ENCODE measurements at regions not wholly inside any gene's neighbourhood (a gene's known extent, or its start where the extent isn't known, plus 50 kb on each side); places are given as distances from the start of the nearest gene placed in this dataset.

DNA sequence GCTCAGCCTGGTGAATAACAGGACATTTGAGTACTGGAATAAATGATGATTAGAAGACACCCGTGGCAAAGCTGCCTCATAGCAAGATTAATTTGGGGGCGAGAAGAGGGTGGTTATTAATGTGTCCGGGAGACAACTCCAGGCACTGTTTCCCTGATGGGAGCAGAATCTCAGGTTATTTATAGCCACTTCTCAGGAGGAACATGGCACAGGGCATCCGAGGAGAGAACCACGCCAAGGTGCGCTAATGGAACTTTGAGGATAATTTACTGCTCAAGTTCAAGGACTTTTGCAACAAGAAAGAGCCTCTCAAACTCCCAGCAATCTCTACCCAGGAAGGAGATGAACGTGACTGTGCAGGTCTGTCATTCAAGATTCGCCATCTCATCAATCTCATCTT is 362.5 kb upstream of the ERCC4 start:
- H3K36me3 ChIP-seq: no peaks in the 10 kb centered on the region
- H3K27ac ChIP-seq: no peak overlapping the region
- TF ChIP-seq POLR2A (IDR thresholded peaks at IDR 0.05) (no peak), POLR2AphosphoS5 (IDR thresholded peaks at IDR 0.05) (no peak)
- TF ChIP-seq, protein P1, sequence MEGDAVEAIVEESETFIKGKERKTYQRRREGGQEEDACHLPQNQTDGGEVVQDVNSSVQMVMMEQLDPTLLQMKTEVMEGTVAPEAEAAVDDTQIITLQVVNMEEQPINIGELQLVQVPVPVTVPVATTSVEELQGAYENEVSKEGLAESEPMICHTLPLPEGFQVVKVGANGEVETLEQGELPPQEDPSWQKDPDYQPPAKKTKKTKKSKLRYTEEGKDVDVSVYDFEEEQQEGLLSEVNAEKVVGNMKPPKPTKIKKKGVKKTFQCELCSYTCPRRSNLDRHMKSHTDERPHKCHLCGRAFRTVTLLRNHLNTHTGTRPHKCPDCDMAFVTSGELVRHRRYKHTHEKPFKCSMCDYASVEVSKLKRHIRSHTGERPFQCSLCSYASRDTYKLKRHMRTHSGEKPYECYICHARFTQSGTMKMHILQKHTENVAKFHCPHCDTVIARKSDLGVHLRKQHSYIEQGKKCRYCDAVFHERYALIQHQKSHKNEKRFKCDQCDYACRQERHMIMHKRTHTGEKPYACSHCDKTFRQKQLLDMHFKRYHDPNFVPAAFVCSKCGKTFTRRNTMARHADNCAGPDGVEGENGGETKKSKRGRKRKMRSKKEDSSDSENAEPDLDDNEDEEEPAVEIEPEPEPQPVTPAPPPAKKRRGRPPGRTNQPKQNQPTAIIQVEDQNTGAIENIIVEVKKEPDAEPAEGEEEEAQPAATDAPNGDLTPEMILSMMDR (IDR thresholded peaks at IDR 0.05): no peak
- intact Hi-C loops (cut with DNase I; ENCODE audit: low total_unique reads): no loop called here
- no peaks in the 10 kb centered on the region for H3K27me3 ChIP-seq
- H3K4me3 ChIP-seq: no peak overlapping the region
- H3K4me1 ChIP-seq: no peaks in the 10 kb centered on the region
- no peak for DNase-seq (ENCODE audit: low spot score in 2 of 2)
- no peaks in the 10 kb centered on the region for H3K9me3 ChIP-seq

GRCh38 chr16:13558752-13559151 is 361.2 kb upstream of the ERCC4 start:
- H3K27ac ChIP-seq: no peak overlapping the region
- H3K27me3 ChIP-seq: no peaks in the 10 kb centered on the region
- no peak for DNase-seq (ENCODE audit: low spot score in 2 of 2)
- H3K36me3 ChIP-seq: no peaks in the 10 kb centered on the region
- no peaks in the 10 kb centered on the region for H3K4me1 ChIP-seq
- H3K4me3 ChIP-seq: no peak overlapping the region
- TF ChIP-seq, protein P1 (IDR thresholded peaks at IDR 0.05): no peak
- no peak for TF ChIP-seq POLR2AphosphoS5 (IDR thresholded peaks at IDR 0.05)
- no peak for TF ChIP-seq POLR2A (IDR thresholded peaks at IDR 0.05)
- intact Hi-C loops (cut with DNase I; ENCODE audit: low total_unique reads): no loop called here
- no peaks in the 10 kb centered on the region for H3K9me3 ChIP-seq

DNA sequence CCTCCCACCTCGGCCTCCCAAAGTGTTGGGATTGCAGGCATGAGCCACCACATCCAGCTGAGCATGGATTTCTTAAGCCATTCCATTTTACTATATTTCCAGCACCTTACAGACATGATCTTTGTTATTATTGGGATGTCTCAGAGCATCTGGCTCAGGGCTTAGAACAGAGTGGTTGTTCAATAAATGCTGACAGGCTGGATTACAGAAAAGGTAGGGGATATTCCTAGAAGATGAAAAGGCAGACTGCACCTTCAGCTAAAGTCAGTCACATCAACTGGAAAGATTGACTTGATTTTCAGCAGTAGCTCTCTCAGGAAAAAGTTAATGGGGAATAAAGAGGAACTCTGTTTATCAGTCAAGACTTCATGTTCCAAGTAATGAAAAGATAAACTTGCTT is 360.3 kb upstream of the ERCC4 start:
- Histone ChIP-seq H3K4me1 (no peaks in the 10 kb centered on the region), H3K4me3 (no peak overlapping the region), H3K27me3 (no peaks in the 10 kb centered on the region), H3K36me3 (no peaks in the 10 kb centered on the region), H3K9me3 (no peaks in the 10 kb centered on the region), H3K27ac (no peak overlapping the region)
- no peak for TF ChIP-seq POLR2AphosphoS5 (IDR thresholded peaks at IDR 0.05)
- TF ChIP-seq, protein P1 (IDR thresholded peaks at IDR 0.05): no peak
- no peak for TF ChIP-seq POLR2A (IDR thresholded peaks at IDR 0.05)
- DNase-seq (ENCODE audit: low spot score in 2 of 2): no peak
- intact Hi-C loops (cut with DNase I; ENCODE audit: low total_unique reads): no loop called here

GRCh38 chr16:13560151-13560550 is 359.8 kb upstream of the ERCC4 start:
- Histone ChIP-seq H3K4me3 (no peak overlapping the region), H3K9me3 (no peaks in the 10 kb centered on the region), H3K36me3 (no peaks in the 10 kb centered on the region), H3K27ac (no peak overlapping the region), H3K4me1 (no peaks in the 10 kb centered on the region), H3K27me3 (no peaks in the 10 kb centered on the region)
- TF ChIP-seq, protein P1 (IDR thresholded peaks at IDR 0.05): no peak
- TF ChIP-seq POLR2A (IDR thresholded peaks at IDR 0.05) (no peak), POLR2AphosphoS5 (IDR thresholded peaks at IDR 0.05) (no peak)
- intact Hi-C loops (cut with DNase I; ENCODE audit: low total_unique reads): no loop called here
- no peak for DNase-seq (ENCODE audit: low spot score in 2 of 2)

DNA sequence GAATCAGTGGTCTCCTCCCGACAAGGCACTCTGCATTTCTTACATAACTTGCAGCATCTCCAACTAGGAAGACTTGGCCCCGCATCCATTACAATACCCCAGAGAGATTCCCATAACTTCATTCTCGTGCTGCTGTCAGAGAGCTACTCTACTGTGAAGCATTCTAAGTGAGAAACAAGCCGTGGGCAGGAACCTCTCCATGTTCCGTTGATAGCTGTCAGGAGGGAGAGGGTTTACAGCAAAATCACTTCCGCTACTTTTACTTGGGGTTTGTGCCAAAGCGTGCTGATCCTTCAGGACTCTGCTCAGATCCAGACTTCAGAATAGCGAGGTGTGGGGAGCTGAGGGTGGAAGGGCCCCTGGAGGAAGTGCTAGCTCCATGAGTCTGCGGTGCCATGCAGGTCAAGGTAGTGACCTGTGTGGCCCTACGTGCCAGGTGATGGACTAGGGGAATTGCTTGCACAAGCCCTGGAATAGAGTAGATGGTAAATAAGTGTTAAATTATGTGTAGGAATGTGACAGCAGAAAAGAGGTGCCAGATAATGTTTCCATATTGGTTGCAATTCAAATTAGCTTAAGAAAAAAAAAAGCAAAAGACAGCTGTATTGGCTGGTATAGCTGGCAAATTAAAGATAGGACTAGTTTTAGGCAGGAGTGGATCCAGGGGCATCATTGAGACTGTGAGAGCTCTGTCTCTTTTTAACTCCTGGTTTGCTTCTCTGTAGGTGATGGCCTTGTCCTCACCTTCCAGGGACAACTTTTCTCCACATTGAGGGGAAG is 358.5 kb upstream of the ERCC4 start:
- H3K27ac ChIP-seq: no peak overlapping the region
- no peaks in the 10 kb centered on the region for H3K27me3 ChIP-seq
- no peak for DNase-seq (ENCODE audit: low spot score in 2 of 2)
- H3K36me3 ChIP-seq: no peaks in the 10 kb centered on the region
- H3K4me1 ChIP-seq: no peaks in the 10 kb centered on the region
- H3K4me3 ChIP-seq: no peak overlapping the region
- H3K9me3 ChIP-seq: no peaks in the 10 kb centered on the region
- TF ChIP-seq POLR2AphosphoS5 (IDR thresholded peaks at IDR 0.05) (no peak), POLR2A (IDR thresholded peaks at IDR 0.05) (no peak)
- TF ChIP-seq, protein P1 (IDR thresholded peaks at IDR 0.05): no peak
- intact Hi-C loops (cut with DNase I; ENCODE audit: low total_unique reads): no loop called here
